GM12874 (cell line): ENCODE measurements at regions not wholly inside any gene's neighbourhood (a gene's known extent, or its start where the extent isn't known, plus 50 kb on each side); places are given as distances from the start of the nearest gene placed in this dataset.

ENCODE experiments used
- CTCF ChIP-seq: IDR thresholded peaks from 2 replicates; pipeline ENCODE4 v1.5.1; 2011; ENCODE audit warnings: low read depth, mild to moderate bottlenecking, control low read depth, low read length, moderate library complexity; ENCODE audit not compliant: insufficient read depth

GRCh38 chr18:37671119-37671518 is 105.5 kb upstream of the CELF4 start:
- no peak for TF ChIP-seq CTCF

- no peak for TF ChIP-seq CTCF
Measured at GRCh38 chr18:37669991-37670534, 104.5 kb upstream of the CELF4 start.

- no peak for TF ChIP-seq CTCF
Measured at GRCh38 chr18:37668971-37669747, 103.6 kb upstream of the CELF4 start.

GRCh38 chr18:37667836-37668235 is 102.2 kb upstream of the CELF4 start:
- no peak for TF ChIP-seq CTCF

- no peak for TF ChIP-seq CTCF
Measured at GRCh38 chr18:37666991-37667390, 101.4 kb upstream of the CELF4 start.

GRCh38 chr18:37666451-37666850 is 100.9 kb upstream of the CELF4 start:
- TF ChIP-seq CTCF: no peak

GRCh38 chr18:37665346-37665745 is 99.7 kb upstream of the CELF4 start:
- no peak for TF ChIP-seq CTCF
